ENCODE measurements at regions not wholly inside any gene's neighbourhood (a gene's known extent, or its start where the extent isn't known, plus 50 kb on each side); places are given as distances from the start of the nearest gene placed in this dataset.
"Not testable (repeated sequence)": the region's sequence is repeated elsewhere in the genome, so short reads cannot be mapped to it uniquely, and the experiment has no call there.

- DNase-seq, result no peak
Observed at GRCh38 chr2:163046615-163047014, 208.0 kb upstream of the KCNH7 start.

- no peak for DNase-seq
Observed at GRCh38 chr2:163045830-163046229, 207.3 kb upstream of the KCNH7 start.

- no peak for DNase-seq
Observed at GRCh38 chr2:163044114-163044513, 205.5 kb upstream of the KCNH7 start.

DNA sequence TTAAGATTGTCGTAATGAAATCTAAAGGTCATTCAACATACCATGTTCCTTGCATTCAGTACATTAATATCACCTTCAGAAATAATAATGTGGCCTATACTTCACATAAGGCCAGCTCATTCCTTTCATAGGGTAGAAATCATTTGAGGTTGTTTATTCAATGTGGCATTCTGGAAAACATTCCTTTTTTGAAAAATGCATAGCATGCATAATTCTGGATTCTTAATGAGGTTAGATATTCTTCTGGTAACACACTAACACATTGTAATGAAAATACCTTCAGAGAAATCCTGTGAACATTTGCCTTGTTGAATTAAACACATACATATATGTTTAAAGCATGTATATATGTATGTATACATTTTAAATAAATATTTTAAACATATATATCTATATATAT is 204.6 kb upstream of the KCNH7 start:
- DNase-seq, result no peak

- DNase-seq, result no peak
Observed at GRCh38 chr2:163039266-163039665, 200.7 kb upstream of the KCNH7 start.

DNA sequence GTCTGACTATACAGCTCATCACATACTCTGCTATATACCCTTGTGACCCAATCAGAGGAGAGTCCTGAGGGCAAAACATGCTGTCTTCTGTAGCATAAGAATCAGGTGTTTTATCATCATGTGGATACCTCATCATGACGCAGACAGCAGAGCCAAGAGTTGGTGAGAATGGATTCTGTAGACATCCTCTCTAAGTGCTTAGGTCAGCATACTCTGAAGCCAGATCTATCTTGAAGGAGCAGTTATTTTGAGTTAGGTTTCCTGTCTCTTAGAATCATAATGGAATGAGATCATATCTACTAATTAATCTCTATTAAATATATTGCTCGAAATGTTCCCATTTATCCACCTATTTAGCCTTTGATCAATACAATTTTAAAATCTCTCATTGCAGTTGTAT is 190.2 kb upstream of the KCNH7 start:
- no peak for DNase-seq

DNA sequence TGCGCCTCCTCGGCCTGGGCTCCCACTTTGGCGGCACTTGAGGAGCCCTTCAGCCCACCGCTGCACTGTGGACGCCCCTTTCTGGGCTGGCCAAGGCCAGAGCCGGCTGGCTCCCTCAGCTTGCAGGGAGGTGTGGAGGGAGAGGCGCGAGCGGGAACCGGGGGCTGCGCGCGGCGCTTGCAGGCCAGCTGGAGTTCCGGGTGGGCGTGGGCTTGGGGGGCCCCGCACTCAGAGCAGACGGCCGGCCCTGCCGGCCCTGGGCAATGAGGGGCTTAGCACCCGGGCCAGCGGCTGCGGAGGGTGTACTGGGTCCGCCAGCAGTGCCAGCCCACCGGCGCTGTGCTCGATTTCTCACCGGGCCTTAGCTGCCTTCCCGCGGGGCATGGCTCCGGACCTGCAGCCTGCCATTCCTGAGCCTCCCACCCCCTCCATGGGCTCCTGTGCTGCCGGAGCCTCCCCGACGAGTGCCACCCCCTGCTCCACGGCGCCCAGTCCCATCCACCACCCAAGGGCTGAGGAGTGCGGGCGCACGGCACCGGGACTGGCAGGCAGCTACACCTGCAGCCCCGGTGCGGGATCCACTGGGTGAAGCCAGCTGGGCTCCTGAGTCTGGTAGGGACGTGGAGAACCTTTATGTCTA is 187.7 kb upstream of the KCNH7 start:
- not testable (repeated sequence) for DNase-seq

DNA sequence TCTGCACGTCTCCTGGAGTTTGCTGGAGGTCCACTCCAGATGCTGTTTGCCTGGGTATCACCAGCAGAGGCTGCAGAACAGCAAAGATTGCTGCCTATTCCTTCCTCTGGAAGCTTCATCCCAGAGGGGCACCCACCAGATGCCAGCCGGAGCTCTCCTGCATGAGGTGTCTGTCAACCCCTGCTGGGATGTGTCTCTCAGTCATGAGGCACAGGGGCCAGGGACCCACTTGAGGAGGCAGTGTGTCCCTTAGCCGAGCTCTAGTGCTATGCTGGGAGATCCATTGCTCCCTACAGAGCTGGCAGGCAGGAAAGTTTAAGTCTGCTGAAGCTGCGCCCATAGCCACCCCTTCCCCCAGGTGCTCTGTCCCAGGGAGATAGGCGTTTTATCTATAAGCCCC is 178.3 kb upstream of the KCNH7 start:
- DNase-seq, result not testable (repeated sequence)

GRCh38 chr2:163011000-163011399 is 172.4 kb upstream of the KCNH7 start:
- no peak for DNase-seq

DNA sequence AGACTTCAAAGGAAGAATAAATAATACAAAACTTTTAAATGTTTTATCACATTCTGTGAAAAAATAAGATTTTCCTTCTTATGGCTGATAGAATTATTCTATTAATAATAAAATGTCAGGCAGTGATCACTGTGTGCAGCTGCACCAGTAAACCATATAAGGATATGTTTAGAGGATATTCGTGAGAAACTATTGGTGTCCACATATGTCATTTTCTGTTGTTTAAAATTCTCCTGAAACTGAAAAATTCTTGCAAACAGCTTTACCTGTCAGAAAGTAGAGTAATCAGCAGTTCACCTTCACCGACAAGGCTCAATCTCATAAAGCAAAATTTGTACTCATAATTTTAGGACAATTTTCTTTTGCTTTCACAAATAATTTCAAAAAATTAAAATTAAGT is 170.1 kb upstream of the KCNH7 start:
- DNase-seq, result no peak

- DNase-seq, result no peak
Observed at GRCh38 chr2:162994718-162995117, 156.2 kb upstream of the KCNH7 start.

- DNase-seq, result no peak
Observed at GRCh38 chr2:162992828-162993227, 154.3 kb upstream of the KCNH7 start.

DNA sequence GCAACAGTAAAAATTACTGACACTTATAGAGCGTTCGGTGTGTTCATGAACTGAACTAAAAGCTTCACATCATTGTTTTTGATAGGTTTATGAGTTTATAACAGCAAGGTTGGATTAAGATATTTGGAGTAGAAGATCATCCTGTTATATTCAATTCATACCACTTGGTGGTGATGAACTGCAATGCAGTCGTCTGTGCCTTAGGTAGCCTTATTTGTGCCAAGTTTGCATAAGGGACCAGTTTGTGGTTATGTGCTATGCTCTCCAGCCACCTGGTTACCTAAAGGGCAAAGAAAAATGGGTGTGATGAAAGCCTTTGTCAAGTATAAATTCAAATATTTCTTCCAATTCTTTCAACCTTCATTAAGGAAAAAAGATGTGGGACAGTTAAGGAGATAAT is 150.9 kb upstream of the KCNH7 start:
- no peak for DNase-seq

DNA sequence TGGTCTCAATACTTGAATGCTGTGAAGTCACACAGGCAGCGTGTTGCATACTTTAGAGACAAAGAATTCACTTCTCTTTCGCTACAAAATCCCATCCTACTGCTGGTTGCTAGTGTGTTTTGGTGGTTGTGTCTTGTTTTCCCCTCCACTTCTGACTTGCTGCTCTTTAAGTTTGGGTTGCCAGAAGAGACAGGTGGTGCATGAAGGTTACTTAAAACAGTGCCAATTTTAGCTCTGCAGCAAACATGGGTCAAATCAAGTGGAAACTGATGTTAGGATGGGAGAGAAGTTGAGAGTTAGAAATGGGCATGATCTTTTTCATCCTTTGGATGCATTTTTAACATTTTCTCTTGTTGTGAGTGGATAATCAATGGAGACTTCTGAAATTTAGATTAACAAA is 136.2 kb upstream of the KCNH7 start:
- DNase-seq, result no peak

- DNase-seq, result no peak
Observed at GRCh38 chr2:162972383-162972782, 133.8 kb upstream of the KCNH7 start.

DNA sequence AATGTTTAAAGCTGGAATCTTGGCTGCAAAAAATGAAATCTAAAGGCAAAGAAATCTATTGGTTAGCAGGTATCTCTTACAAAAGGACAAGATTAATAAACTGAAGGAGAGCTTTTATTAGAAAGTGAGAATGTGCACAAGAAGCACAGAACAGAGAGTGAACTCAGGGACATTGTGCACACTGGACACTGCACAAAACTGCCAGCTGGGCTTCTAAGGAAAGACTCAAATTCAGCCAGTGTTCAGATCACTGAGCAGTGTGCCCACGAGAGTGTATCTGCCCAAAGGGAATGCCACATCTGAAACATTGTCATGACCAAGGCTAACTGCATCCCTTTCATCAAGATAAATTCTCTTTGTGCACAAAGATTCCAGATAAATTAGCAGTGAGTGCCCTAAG is 129.7 kb upstream of the KCNH7 start:
- no peak for DNase-seq

- DNase-seq, result no peak
Observed at GRCh38 chr2:162967811-162968210, 129.2 kb upstream of the KCNH7 start.

DNA sequence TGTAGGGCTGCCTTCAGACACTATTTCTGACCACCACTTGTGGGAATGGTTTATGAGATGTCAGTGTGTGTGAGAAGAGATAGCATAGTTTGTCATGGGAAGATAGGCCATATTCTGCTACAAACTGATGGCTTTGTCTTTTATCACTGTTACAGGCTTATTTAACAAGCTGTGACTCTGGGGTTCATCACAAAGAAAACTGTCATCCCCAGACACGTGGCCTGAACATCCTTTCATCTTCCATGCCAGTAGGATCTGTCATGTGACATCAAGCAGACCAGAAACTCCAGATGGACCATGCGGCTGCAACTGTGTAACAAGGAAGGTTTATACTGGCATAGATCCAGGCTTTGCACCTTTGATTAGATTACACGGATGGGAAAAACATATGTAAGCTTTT is 128.6 kb upstream of the KCNH7 start:
- DNase-seq, result no peak

GRCh38 chr2:162965191-162965590 is 126.6 kb upstream of the KCNH7 start:
- no peak for DNase-seq

GRCh38 chr2:162964513-162964912 is 125.9 kb upstream of the KCNH7 start:
- no peak for DNase-seq

GRCh38 chr2:162963156-162963555 is 124.6 kb upstream of the KCNH7 start:
- DNase-seq, result no peak

- no peak for DNase-seq
Observed at GRCh38 chr2:162945785-162946184, 107.2 kb upstream of the KCNH7 start.

- DNase-seq, result no peak
Observed at GRCh38 chr2:162938387-162938786, 99.8 kb upstream of the KCNH7 start.

DNA sequence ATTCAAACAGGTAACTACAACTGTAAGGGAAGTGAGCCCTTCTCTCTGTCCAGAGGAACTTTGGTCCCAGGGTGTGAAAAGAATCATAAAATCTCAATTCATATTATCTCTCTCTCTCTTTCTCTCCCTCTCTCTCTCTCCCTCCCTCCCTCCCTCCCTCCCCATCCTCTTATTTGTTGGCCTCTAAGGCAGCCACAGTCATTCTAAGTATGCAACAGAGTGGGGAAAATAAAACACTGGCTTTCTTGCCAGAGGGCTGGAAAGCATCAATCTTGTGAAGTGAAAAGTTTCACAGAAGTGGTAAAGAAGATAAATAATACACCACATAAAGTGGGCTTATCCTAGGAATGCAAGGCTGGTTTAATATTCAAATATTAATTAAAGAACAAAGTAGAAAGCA is 95.6 kb upstream of the KCNH7 start:
- no peak for DNase-seq

DNA sequence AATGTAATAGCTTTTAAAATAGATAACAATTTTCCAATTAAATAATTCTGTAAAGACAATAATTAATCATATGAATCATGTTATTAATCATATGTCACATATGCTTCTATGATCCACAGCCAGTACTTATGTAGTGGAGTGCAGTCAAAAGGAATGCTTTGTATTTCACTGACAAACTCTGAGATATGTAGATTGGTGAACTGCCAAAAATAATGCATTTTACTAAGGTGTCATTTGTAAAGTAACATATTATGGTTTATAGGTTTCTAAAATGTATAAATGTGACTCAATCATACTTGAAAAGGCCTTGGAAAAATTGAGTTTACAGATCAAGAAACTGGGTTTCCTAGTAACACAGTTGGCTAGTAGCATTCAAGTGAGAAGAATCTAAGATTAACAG is 93.8 kb upstream of the KCNH7 start:
- no peak for DNase-seq

DNA sequence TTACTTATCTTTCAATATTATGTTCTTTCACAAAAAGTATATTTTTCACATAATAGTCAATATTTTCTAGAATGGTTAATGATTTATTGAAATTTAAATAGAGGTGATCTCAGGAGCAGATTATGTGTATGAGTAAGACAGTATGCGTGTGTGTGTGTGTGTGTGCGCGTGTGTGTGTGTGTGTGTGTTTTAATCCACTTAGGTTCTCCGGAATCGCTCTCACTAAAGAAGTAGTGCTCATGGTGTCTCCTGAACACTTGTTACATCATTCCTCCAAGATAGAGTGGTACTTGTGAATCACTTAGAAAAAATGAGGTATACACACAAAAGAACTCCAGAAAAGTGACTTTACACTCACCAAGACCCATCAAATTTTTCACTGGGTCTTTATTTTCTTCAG is 91.0 kb upstream of the KCNH7 start:
- no peak for DNase-seq
